ENCODE measurements at regions not wholly inside any gene's neighbourhood (a gene's known extent, or its start where the extent isn't known, plus 50 kb on each side); places are given as distances from the start of the nearest gene placed in this dataset.

DNA sequence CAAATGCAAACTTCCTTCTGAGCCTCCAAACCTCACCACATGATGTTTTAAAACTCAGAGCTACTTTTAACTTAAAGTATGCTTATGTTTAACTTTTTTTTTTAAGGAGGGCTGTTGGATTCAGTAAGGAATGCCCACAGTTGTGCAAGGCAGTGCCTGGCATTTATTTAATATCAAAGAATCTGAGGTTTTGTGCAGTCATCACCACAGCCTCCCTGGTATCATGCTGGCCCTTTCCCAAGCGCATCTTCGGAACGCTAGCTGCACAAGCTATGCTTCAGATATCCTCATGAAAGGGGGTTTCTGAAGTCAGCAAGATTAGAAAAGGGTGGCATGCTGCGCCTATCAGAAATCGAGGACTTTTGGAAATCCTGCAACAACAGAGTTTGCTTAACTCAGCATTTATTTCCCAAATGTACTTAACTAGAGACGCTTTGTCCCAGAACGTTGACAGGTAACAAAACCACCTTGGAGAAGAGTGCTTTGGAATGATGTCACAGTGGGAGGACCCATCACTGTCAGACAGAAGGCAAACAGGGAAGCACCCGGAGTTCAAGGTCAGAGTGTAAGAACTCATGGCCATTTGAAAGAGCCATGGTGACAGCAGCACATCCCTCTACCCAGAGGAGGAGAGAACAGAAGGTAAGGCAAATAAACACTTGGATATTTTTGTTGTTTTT is 120.2 kb upstream of the IGF1R start:
- no peak overlapping the region for H3K4me3 ChIP-seq (ENCODE audit: insufficient read depth, low read depth, low read length)
- H3K27ac Mint-ChIP-seq (ENCODE audit: unreplicated experiment), result no peak overlapping the region

GRCh38 chr15:98529205-98530145 is 118.9 kb upstream of the IGF1R start:
- H3K27me3 Mint-ChIP-seq (ENCODE audit: low read depth, unreplicated experiment), result peaks cover 26% of the 10 kb centered on the region
- Histone ChIP-seq H3K27me3 (ENCODE audit: insufficient read depth, low read length) (peaks cover 10% of the 10 kb centered on the region), H3K4me1 (ENCODE audit: insufficient read depth, low read length) (no peaks in the 10 kb centered on the region), H3K36me3 (ENCODE audit: insufficient read depth, low read length) (no peaks in the 10 kb centered on the region), H3K4me2 (ENCODE audit: low read length) (no peak overlapping the region), H3K79me2 (ENCODE audit: insufficient read depth, low read length) (no peaks in the 10 kb centered on the region), H3K9ac (ENCODE audit: low read length) (no peak overlapping the region), H2AFZ (ENCODE audit: low read depth, low read length) (no peak overlapping the region), H3K27ac (ENCODE audit: low read depth, low read length) (no peak overlapping the region), H3K9me3 (ENCODE audit: insufficient read depth, low read depth, low read length) (no peaks in the 10 kb centered on the region), H4K20me1 (ENCODE audit: insufficient read depth, low read length) (no peaks in the 10 kb centered on the region), H3K4me3 (ENCODE audit: insufficient read depth, low read depth, low read length) (no peak overlapping the region)
- no peaks in the 10 kb centered on the region for H3K9me3 Mint-ChIP-seq (ENCODE audit: unreplicated experiment)
- no peak for TF ChIP-seq EZH2 (IDR thresholded peaks at IDR 0.05; ENCODE audit: insufficient read depth, low read length)
- no peak for TF ChIP-seq CTCF (IDR thresholded peaks at IDR 0.05; ENCODE audit: insufficient read depth, low read depth, low read length)
- DNase-seq (ENCODE audit: low read depth) (no peak), FAIRE-seq (no peak)
- no peak overlapping the region for H3K27ac Mint-ChIP-seq (ENCODE audit: unreplicated experiment)
- H3K4me1 Mint-ChIP-seq (ENCODE audit: low read depth, unreplicated experiment), result no peaks in the 10 kb centered on the region
- H3K4me3 Mint-ChIP-seq (ENCODE audit: unreplicated experiment), result no peak overlapping the region
- H3K36me3 Mint-ChIP-seq (ENCODE audit: low read depth, unreplicated experiment), result no peaks in the 10 kb centered on the region

More for the DNA sequence above, 120.2 kb upstream of the IGF1R start:
- no peaks in the 10 kb centered on the region for H3K36me3 Mint-ChIP-seq (ENCODE audit: low read depth, unreplicated experiment)
- no peaks in the 10 kb centered on the region for H4K20me1 ChIP-seq (ENCODE audit: insufficient read depth, low read length)
- no peaks in the 10 kb centered on the region for H3K36me3 ChIP-seq (ENCODE audit: insufficient read depth, low read length)
- H3K27me3 Mint-ChIP-seq (ENCODE audit: low read depth, unreplicated experiment), result peaks cover 28% of the 10 kb centered on the region
- DNase-seq (ENCODE audit: low read depth), result no peak
- TF ChIP-seq CTCF (IDR thresholded peaks at IDR 0.05; ENCODE audit: insufficient read depth, low read depth, low read length) (no peak), EZH2 (IDR thresholded peaks at IDR 0.05; ENCODE audit: insufficient read depth, low read length) (no peak)
- no peaks in the 10 kb centered on the region for H3K9me3 ChIP-seq (ENCODE audit: insufficient read depth, low read depth, low read length)
- H3K27me3 ChIP-seq (ENCODE audit: insufficient read depth, low read length), result peaks cover 10% of the 10 kb centered on the region
- no peaks in the 10 kb centered on the region for H3K9me3 Mint-ChIP-seq (ENCODE audit: unreplicated experiment)
- H3K27ac ChIP-seq (ENCODE audit: low read depth, low read length), result no peak overlapping the region
- H2AFZ ChIP-seq (ENCODE audit: low read depth, low read length), result no peak overlapping the region
- no peak overlapping the region for H3K4me3 Mint-ChIP-seq (ENCODE audit: unreplicated experiment)
- no peak overlapping the region for H3K9ac ChIP-seq (ENCODE audit: low read length)
- H3K4me1 ChIP-seq (ENCODE audit: insufficient read depth, low read length), result no peaks in the 10 kb centered on the region
- no peak overlapping the region for H3K4me2 ChIP-seq (ENCODE audit: low read length)
- H3K79me2 ChIP-seq (ENCODE audit: insufficient read depth, low read length), result no peaks in the 10 kb centered on the region
- no peak for FAIRE-seq
- no peaks in the 10 kb centered on the region for H3K4me1 Mint-ChIP-seq (ENCODE audit: low read depth, unreplicated experiment)
